GM13976 (cell line): ENCODE measurements at regions not wholly inside any gene's neighbourhood (a gene's known extent, or its start where the extent isn't known, plus 50 kb on each side); places are given as distances from the start of the nearest gene placed in this dataset.
"Not testable (repeated sequence)": the region's sequence is repeated elsewhere in the genome, so short reads cannot be mapped to it uniquely, and the experiment has no call there.

Experiments
- DNase-seq: peaks from one replicate; pipeline ENCODE4 v3.0.0; 2012; ENCODE audit warnings: low spot score
- CTCF ChIP-seq: IDR thresholded peaks from 2 replicates; pipeline ENCODE4 v1.5.1; 2012; ENCODE audit warnings: borderline replicate concordance, mild to moderate bottlenecking; ENCODE audit not compliant: insufficient read depth; ENCODE audit errors: extremely low read depth, missing control alignments, control extremely low read depth
- in situ Hi-C: fragments of 300-500 bp; cut with MboI; formaldehyde crosslinking; loops from one replicate; pipeline ENCODE4 v1.12.0; 2022; ENCODE audit warnings: low sequenced_read_pairs, mixed read lengths, inconsistent platforms; ENCODE audit not compliant: unreplicated experiment

- no peak for TF ChIP-seq CTCF
- DNase-seq = no peak
- in situ Hi-C loops = no loop called here
These were observed 399.9 kb upstream of the RUNX1 start for GRCh38 chr21:35448876-35449599.

- DNase-seq = no peak
- no peak for TF ChIP-seq CTCF
- in situ Hi-C loops = no loop called here
These were observed 395.3 kb upstream of the RUNX1 start for GRCh38 chr21:35444391-35444790.

- TF ChIP-seq CTCF = no peak
- DNase-seq = no peak
- in situ Hi-C loops = no loop called here
These were observed 392.9 kb upstream of the RUNX1 start for GRCh38 chr21:35441868-35442582.

- no peak for TF ChIP-seq CTCF
- in situ Hi-C loops = no loop called here
- DNase-seq = peak; percentile 17
These were observed 389.7 kb upstream of the RUNX1 start for GRCh38 chr21:35438643-35439404.

- in situ Hi-C loops = no loop called here
- DNase-seq = no peak
- no peak for TF ChIP-seq CTCF
These were observed 388.8 kb upstream of the RUNX1 start for GRCh38 chr21:35437941-35438340.

DNA sequence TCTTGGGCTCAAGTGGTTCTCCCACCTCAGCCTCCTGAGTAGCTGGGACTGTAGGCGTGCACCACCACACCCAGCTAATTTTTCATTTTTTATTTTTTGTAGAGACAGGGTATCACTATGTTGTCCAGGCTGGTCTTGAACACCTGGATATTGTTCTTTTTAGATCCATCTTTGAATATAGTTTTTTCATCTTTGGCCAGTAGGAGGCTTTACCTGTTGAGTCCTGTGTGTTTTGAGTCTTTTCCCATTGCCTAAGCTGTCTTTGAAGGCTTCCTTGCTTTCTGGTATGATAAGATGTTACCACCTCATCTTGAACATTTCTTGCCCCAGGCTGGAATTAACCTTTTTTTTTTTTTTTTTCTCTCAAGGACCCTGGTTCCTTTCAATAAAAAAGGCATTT is 387.8 kb upstream of the RUNX1 start:
- no peak for TF ChIP-seq CTCF
- in situ Hi-C loops = no loop called here
- no peak for DNase-seq

GRCh38 chr21:35432601-35433000 is 383.5 kb upstream of the RUNX1 start:
- DNase-seq, in situ Hi-C loops: not testable (repeated sequence)
